Activated CD4-positive, alpha-beta T cell treated with anti-CD3 and anti-CD28 coated beads for 36 hours (primary cell): ENCODE measurements at regions not wholly inside any gene's neighbourhood (a gene's known extent, or its start where the extent isn't known, plus 50 kb on each side); places are given as distances from the start of the nearest gene placed in this dataset.

ENCODE experiments used
- ATAC-seq: fragments of 200-7000 bp; cut with Tn5 transposase; one replicate; pipeline ENCODE4 v1.10.0; 2021; ENCODE audit warnings: mild to moderate bottlenecking, moderate library complexity
- CTCF ChIA-PET: fragments of 350-600 bp; sonication (Branson Sonifier 250); formaldehyde crosslinking; loops from one replicate; lab custom pipeline; 2021; ENCODE audit warnings: antibody characterized with exemption; lab: Charles Lee
- POLR2A ChIA-PET: fragments of 350-600 bp; sonication (Branson Sonifier 250); formaldehyde crosslinking; loops from one replicate; lab custom pipeline; 2021; ENCODE audit warnings: antibody characterized with exemption, inconsistent platforms; lab: Charles Lee
- DNase-seq: peaks from one replicate; pipeline ENCODE4 v3.0.0-alpha.2; 2020
- H3K27ac Mint-ChIP-seq: one replicate; pipeline ENCODE4 v1.8.0; 2021; ENCODE audit warnings: mixed read lengths
- H3K27me3 Mint-ChIP-seq: one replicate; pipeline ENCODE4 v1.8.0; 2021; ENCODE audit warnings: mixed read lengths
- H3K36me3 Mint-ChIP-seq: one replicate; pipeline ENCODE4 v1.8.0; 2021; ENCODE audit warnings: low read depth, mixed read lengths
- H3K4me1 Mint-ChIP-seq: one replicate; pipeline ENCODE4 v1.8.0; 2021; ENCODE audit warnings: mixed read lengths
- H3K4me3 Mint-ChIP-seq: one replicate; pipeline ENCODE4 v1.8.0; 2021; ENCODE audit warnings: mild to moderate bottlenecking, moderate library complexity, mixed read lengths
- H3K9me3 Mint-ChIP-seq: one replicate; pipeline ENCODE4 v1.8.0; 2021; ENCODE audit warnings: low read depth, mixed read lengths
- intact Hi-C, 2 experiments: fragments of 100-400 bp; cut with DNase I in 1 of 2; cut with micrococcal nuclease in 1 of 2; formaldehyde crosslinking; loops; one replicate each; pipeline versions ENCODE4 v1.14.2 to v1.15.1; 2022 to 2024; cut with DNase I, micrococcal nuclease

GRCh38 chr12:72774023-72774422 is 501.9 kb downstream of the TRHDE start:
- Mint-ChIP-seq H3K4me1 (no peaks in the 10 kb centered on the region), H3K27ac (no peak overlapping the region), H3K36me3 (no peaks in the 10 kb centered on the region), H3K27me3 (no peaks in the 10 kb centered on the region), H3K4me3 (no peak overlapping the region), H3K9me3 (peaks cover 2% of the 10 kb centered on the region)
- CTCF ChIA-PET = no interaction called here
- ATAC-seq = no peak
- POLR2A ChIA-PET = no interaction called here
- DNase-seq = no peak
- intact Hi-C loops = no loop called here

- Mint-ChIP-seq H3K36me3 (no peaks in the 10 kb centered on the region), H3K9me3 (peaks cover 2% of the 10 kb centered on the region), H3K4me1 (no peaks in the 10 kb centered on the region), H3K27me3 (no peaks in the 10 kb centered on the region), H3K4me3 (no peak overlapping the region), H3K27ac (no peak overlapping the region)
- ChIA-PET CTCF (no interaction called here), POLR2A (no interaction called here)
- ATAC-seq (no peak), DNase-seq (no peak)
- intact Hi-C loops = no loop called here
Observed at GRCh38 chr12:72777806-72778205, 505.6 kb downstream of the TRHDE start.

- Mint-ChIP-seq H3K9me3 (peaks cover 5% of the 10 kb centered on the region), H3K4me3 (no peak overlapping the region), H3K27ac (no peak overlapping the region), H3K4me1 (no peaks in the 10 kb centered on the region), H3K27me3 (no peaks in the 10 kb centered on the region), H3K36me3 (no peaks in the 10 kb centered on the region)
- intact Hi-C loops = no loop called here
- CTCF ChIA-PET = no interaction called here
- DNase-seq (no peak), ATAC-seq (no peak)
- POLR2A ChIA-PET = no interaction called here
Observed at GRCh38 chr12:72790273-72790672, 518.1 kb downstream of the TRHDE start.

GRCh38 chr12:72792889-72793288 is 520.7 kb downstream of the TRHDE start:
- H3K36me3 Mint-ChIP-seq = no peaks in the 10 kb centered on the region
- no peak overlapping the region for H3K4me3 Mint-ChIP-seq
- ATAC-seq (no peak), DNase-seq (no peak)
- H3K27me3 Mint-ChIP-seq = no peaks in the 10 kb centered on the region
- CTCF ChIA-PET = no interaction called here
- H3K27ac Mint-ChIP-seq = no peak overlapping the region
- intact Hi-C loops = no loop called here
- POLR2A ChIA-PET = no interaction called here
- no peaks in the 10 kb centered on the region for H3K4me1 Mint-ChIP-seq
- peaks cover 12% of the 10 kb centered on the region for H3K9me3 Mint-ChIP-seq

GRCh38 chr12:72793796-72794195 is 521.6 kb downstream of the TRHDE start:
- DNase-seq (no peak), ATAC-seq (no peak)
- CTCF ChIA-PET = interaction anchor here (1.0 to 1.1 kb wide), 2 partner anchors 20 to 41 kb away, joined by 3 read pairs; no protein-coding TSS in a partner anchor
- H3K27me3 Mint-ChIP-seq = no peaks in the 10 kb centered on the region
- no peak overlapping the region for H3K4me3 Mint-ChIP-seq
- no peak overlapping the region for H3K27ac Mint-ChIP-seq
- peaks cover 12% of the 10 kb centered on the region for H3K9me3 Mint-ChIP-seq
- H3K36me3 Mint-ChIP-seq = no peaks in the 10 kb centered on the region
- no peaks in the 10 kb centered on the region for H3K4me1 Mint-ChIP-seq
- intact Hi-C loops = no loop called here
- POLR2A ChIA-PET = no interaction called here

- peaks cover 21% of the 10 kb centered on the region for H3K9me3 Mint-ChIP-seq
Observed at GRCh38 chr12:72815421-72815820, 543.3 kb downstream of the TRHDE start.

GRCh38 chr12:72828662-72829324 is 556.6 kb downstream of the TRHDE start:
- DNase-seq (no peak), ATAC-seq (no peak)
- H3K9me3 Mint-ChIP-seq = peaks cover 2% of the 10 kb centered on the region
- CTCF ChIA-PET = no interaction called here
- no peaks in the 10 kb centered on the region for H3K36me3 Mint-ChIP-seq
- no peaks in the 10 kb centered on the region for H3K27me3 Mint-ChIP-seq
- intact Hi-C loops = no loop called here
- POLR2A ChIA-PET = no interaction called here
- no peak overlapping the region for H3K27ac Mint-ChIP-seq
- no peaks in the 10 kb centered on the region for H3K4me1 Mint-ChIP-seq
- no peak overlapping the region for H3K4me3 Mint-ChIP-seq

More at GRCh38 chr12:72815421-72815820, 543.3 kb downstream of the TRHDE start:
- no peak overlapping the region for H3K27ac Mint-ChIP-seq
- no peaks in the 10 kb centered on the region for H3K36me3 Mint-ChIP-seq
- H3K27me3 Mint-ChIP-seq = no peaks in the 10 kb centered on the region
- ATAC-seq (no peak), DNase-seq (no peak)
- CTCF ChIA-PET = no interaction called here
- intact Hi-C loops = no loop called here
- POLR2A ChIA-PET = no interaction called here
- H3K4me1 Mint-ChIP-seq = no peaks in the 10 kb centered on the region
- no peak overlapping the region for H3K4me3 Mint-ChIP-seq

- H3K4me1 Mint-ChIP-seq = no peaks in the 10 kb centered on the region
- ATAC-seq = no peak
- DNase-seq = no peak
- no peak overlapping the region for H3K27ac Mint-ChIP-seq
- no peaks in the 10 kb centered on the region for H3K9me3 Mint-ChIP-seq
- intact Hi-C loops = no loop called here
- ChIA-PET POLR2A (no interaction called here), CTCF (no interaction called here)
- no peak overlapping the region for H3K4me3 Mint-ChIP-seq
- H3K36me3 Mint-ChIP-seq = no peaks in the 10 kb centered on the region
- no peaks in the 10 kb centered on the region for H3K27me3 Mint-ChIP-seq
Observed at GRCh38 chr12:72829838-72830237, 557.7 kb downstream of the TRHDE start.

- ChIA-PET CTCF (no interaction called here), POLR2A (no interaction called here)
- no peak for DNase-seq
- Mint-ChIP-seq H3K27ac (no peak overlapping the region), H3K9me3 (no peaks in the 10 kb centered on the region), H3K4me1 (no peaks in the 10 kb centered on the region), H3K4me3 (no peak overlapping the region), H3K36me3 (no peaks in the 10 kb centered on the region), H3K27me3 (no peaks in the 10 kb centered on the region)
- intact Hi-C loops = no loop called here
- no peak for ATAC-seq
Observed at GRCh38 chr12:72832024-72832423, 559.9 kb downstream of the TRHDE start.

GRCh38 chr12:72836194-72836593 is 564.0 kb downstream of the TRHDE start:
- ATAC-seq (no peak), DNase-seq (no peak)
- H3K4me1 Mint-ChIP-seq = no peaks in the 10 kb centered on the region
- no peak overlapping the region for H3K4me3 Mint-ChIP-seq
- CTCF ChIA-PET = interaction anchor here (0.8 kb wide), 1 partner anchor 232 kb away, joined by 3 read pairs; no protein-coding TSS in a partner anchor
- H3K9me3 Mint-ChIP-seq = peaks cover under 1% of the 10 kb centered on the region
- POLR2A ChIA-PET = no interaction called here
- H3K27me3 Mint-ChIP-seq = no peaks in the 10 kb centered on the region
- H3K27ac Mint-ChIP-seq = no peak overlapping the region
- intact Hi-C loops = no loop called here
- H3K36me3 Mint-ChIP-seq = no peaks in the 10 kb centered on the region

GRCh38 chr12:72839696-72840095 is 567.5 kb downstream of the TRHDE start:
- POLR2A ChIA-PET = no interaction called here
- DNase-seq = no peak
- Mint-ChIP-seq H3K36me3 (no peaks in the 10 kb centered on the region), H3K9me3 (peaks cover 11% of the 10 kb centered on the region), H3K4me3 (no peak overlapping the region), H3K27ac (no peak overlapping the region), H3K27me3 (no peaks in the 10 kb centered on the region), H3K4me1 (no peaks in the 10 kb centered on the region)
- CTCF ChIA-PET = interaction anchor here (0.6 to 1.1 kb wide), 2 partner anchors 28 to 34 kb away, joined by 3 to 4 read pairs; no protein-coding TSS in a partner anchor
- ATAC-seq = no peak
- intact Hi-C loops = no loop called here

- Mint-ChIP-seq H3K27me3 (no peaks in the 10 kb centered on the region), H3K27ac (no peak overlapping the region), H3K4me3 (no peak overlapping the region), H3K4me1 (no peaks in the 10 kb centered on the region), H3K36me3 (no peaks in the 10 kb centered on the region), H3K9me3 (peaks cover 6% of the 10 kb centered on the region)
- ChIA-PET CTCF (no interaction called here), POLR2A (no interaction called here)
- ATAC-seq (no peak), DNase-seq (no peak)
- intact Hi-C loops = no loop called here
Observed at GRCh38 chr12:72863671-72864070, 591.5 kb downstream of the TRHDE start.
